Breast epithelium (tissue), 3 donors: ENCODE measurements at regions not wholly inside any gene's neighbourhood (a gene's known extent, or its start where the extent isn't known, plus 50 kb on each side); places are given as distances from the start of the nearest gene placed in this dataset.
"Not testable (repeated sequence)": the region's sequence is repeated elsewhere in the genome, so short reads cannot be mapped to it uniquely, and the experiment has no call there.

Source experiments
- POLR2A ChIP-seq: fragments of 450-650 bp; IDR thresholded peaks from one replicate; pipeline ENCODE4 v1.6.1; 2016; ENCODE audit warnings: antibody characterized with exemption, mild to moderate bottlenecking, moderate library complexity
- TF ChIP-seq, protein P1 (sequence below), 3 donors: fragments of 450-650 bp; IDR thresholded peaks; one replicate each; pipeline ENCODE4 v1.5.1; 2016 to 2017; ENCODE audit warnings: antibody characterized with exemption in 3 of 3, mild to moderate bottlenecking in 3 of 3, moderate library complexity in 3 of 3

GRCh38 chr13:111051726-111052232 lies 63.3 kb upstream of the ARHGEF7 start:
- not testable (repeated sequence) for TF ChIP-seq POLR2A
- TF ChIP-seq, protein P1, sequence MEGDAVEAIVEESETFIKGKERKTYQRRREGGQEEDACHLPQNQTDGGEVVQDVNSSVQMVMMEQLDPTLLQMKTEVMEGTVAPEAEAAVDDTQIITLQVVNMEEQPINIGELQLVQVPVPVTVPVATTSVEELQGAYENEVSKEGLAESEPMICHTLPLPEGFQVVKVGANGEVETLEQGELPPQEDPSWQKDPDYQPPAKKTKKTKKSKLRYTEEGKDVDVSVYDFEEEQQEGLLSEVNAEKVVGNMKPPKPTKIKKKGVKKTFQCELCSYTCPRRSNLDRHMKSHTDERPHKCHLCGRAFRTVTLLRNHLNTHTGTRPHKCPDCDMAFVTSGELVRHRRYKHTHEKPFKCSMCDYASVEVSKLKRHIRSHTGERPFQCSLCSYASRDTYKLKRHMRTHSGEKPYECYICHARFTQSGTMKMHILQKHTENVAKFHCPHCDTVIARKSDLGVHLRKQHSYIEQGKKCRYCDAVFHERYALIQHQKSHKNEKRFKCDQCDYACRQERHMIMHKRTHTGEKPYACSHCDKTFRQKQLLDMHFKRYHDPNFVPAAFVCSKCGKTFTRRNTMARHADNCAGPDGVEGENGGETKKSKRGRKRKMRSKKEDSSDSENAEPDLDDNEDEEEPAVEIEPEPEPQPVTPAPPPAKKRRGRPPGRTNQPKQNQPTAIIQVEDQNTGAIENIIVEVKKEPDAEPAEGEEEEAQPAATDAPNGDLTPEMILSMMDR (IDR thresholded peaks at IDR 0.05), result not testable (repeated sequence)
